GM18517 (cell line): ENCODE measurements at regions not wholly inside any gene's neighbourhood (a gene's known extent, or its start where the extent isn't known, plus 50 kb on each side); places are given as distances from the start of the nearest gene placed in this dataset.
"Not testable (repeated sequence)": the region's sequence is repeated elsewhere in the genome, so short reads cannot be mapped to it uniquely, and the experiment has no call there.

Experiments
- ATAC-seq: cut with Tn5 transposase; IDR thresholded peaks from one replicate; pipeline ENCODE4 v1.9.1; 2021; ENCODE audit warnings: mild to moderate bottlenecking, moderate library complexity; ENCODE audit not compliant: unreplicated experiment

GRCh38 chr11:104781037-104781436 lies 117.2 kb downstream of the CASP12 start:
- ATAC-seq = no peak

GRCh38 chr11:104776501-104777170 lies 121.6 kb downstream of the CASP12 start:
- no peak for ATAC-seq

GRCh38 chr11:104774578-104774977 lies 123.7 kb downstream of the CASP12 start:
- ATAC-seq = no peak

- ATAC-seq = no peak
These were observed 125.4 kb downstream of the CASP12 start for GRCh38 chr11:104772806-104773241.

GRCh38 chr11:104771763-104772162 lies 126.5 kb downstream of the CASP12 start:
- no peak for ATAC-seq

GRCh38 chr11:104771046-104771445 lies 127.2 kb downstream of the CASP12 start:
- not testable (repeated sequence) for ATAC-seq

- no peak for ATAC-seq
These were observed 132.7 kb downstream of the CASP12 start for GRCh38 chr11:104765401-104766095.

GRCh38 chr11:104764710-104765045 lies 133.6 kb downstream of the CASP12 start:
- peak; percentile 10 for ATAC-seq

- peak; percentile 36 for ATAC-seq
These were observed 134.1 kb downstream of the CASP12 start for GRCh38 chr11:104763930-104764709.

- ATAC-seq = no peak
These were observed 136.7 kb downstream of the CASP12 start for GRCh38 chr11:104761511-104761910.

GRCh38 chr11:104759464-104759863 lies 138.8 kb downstream of the CASP12 start:
- no peak for ATAC-seq

- no peak for ATAC-seq
These were observed 159.3 kb downstream of the CASP12 start for GRCh38 chr11:104738918-104739317.

- ATAC-seq = no peak
These were observed 160.1 kb downstream of the CASP12 start for GRCh38 chr11:104738208-104738607.

GRCh38 chr11:104736502-104736901 lies 161.8 kb downstream of the CASP12 start:
- no peak for ATAC-seq

GRCh38 chr11:104734998-104735397 lies 163.3 kb downstream of the CASP12 start:
- ATAC-seq = no peak

GRCh38 chr11:104731890-104732289 lies 166.4 kb downstream of the CASP12 start:
- ATAC-seq = no peak

GRCh38 chr11:104728927-104729326 lies 169.3 kb downstream of the CASP12 start:
- ATAC-seq = no peak

- no peak for ATAC-seq
These were observed 170.5 kb downstream of the CASP12 start for GRCh38 chr11:104727768-104728167.

- no peak for ATAC-seq
These were observed 171.2 kb downstream of the CASP12 start for GRCh38 chr11:104727095-104727494.

GRCh38 chr11:104725796-104726408 lies 172.4 kb downstream of the CASP12 start:
- ATAC-seq = no peak

- ATAC-seq = no peak
These were observed 184.9 kb downstream of the CASP12 start for GRCh38 chr11:104713401-104713800.
